Upper lobe of right lung (tissue), 1 donor: ENCODE measurements at regions not wholly inside any gene's neighbourhood (a gene's known extent, or its start where the extent isn't known, plus 50 kb on each side); places are given as distances from the start of the nearest gene placed in this dataset.

Experiments
- ATAC-seq: fragments of 200-7000 bp; cut with Tn5 transposase; one replicate; pipeline ENCODE4 v1.9.1; 2020; ENCODE audit warnings: mild to moderate bottlenecking, moderate library complexity
- DNase-seq: peaks from one replicate; pipeline ENCODE4 v3.0.0-alpha.2; 2020
- H3K27ac ChIP-seq: fragments of 200-600 bp; one replicate; pipeline ENCODE4 v1.8.0; 2022
- H3K27me3 ChIP-seq: fragments of 200-600 bp; one replicate; pipeline ENCODE4 v1.8.0; 2022; ENCODE audit warnings: mild to moderate bottlenecking
- H3K36me3 ChIP-seq: fragments of 200-600 bp; one replicate; pipeline ENCODE4 v1.8.0; 2022
- H3K4me1 ChIP-seq: fragments of 200-600 bp; one replicate; pipeline ENCODE4 v1.8.0; 2022
- H3K4me3 ChIP-seq: fragments of 200-600 bp; one replicate; pipeline ENCODE4 v1.8.0; 2022; ENCODE audit warnings: mild to moderate bottlenecking
- H3K9me3 ChIP-seq: fragments of 200-600 bp; one replicate; pipeline ENCODE4 v1.8.0; 2022
- intact Hi-C: fragments of 100-400 bp; cut with DNase I; formaldehyde crosslinking; loops from one replicate; pipeline ENCODE4 v1.11.0; 2022
- TF ChIP-seq, protein P1 (sequence below): fragments of 200-600 bp; IDR thresholded peaks from one replicate; pipeline ENCODE4 v1.8.0; 2022; ENCODE audit warnings: antibody characterized with exemption
- donor health status: DM: no; HTN: yes; CAD: no; lungs with severe emphysema.

DNA sequence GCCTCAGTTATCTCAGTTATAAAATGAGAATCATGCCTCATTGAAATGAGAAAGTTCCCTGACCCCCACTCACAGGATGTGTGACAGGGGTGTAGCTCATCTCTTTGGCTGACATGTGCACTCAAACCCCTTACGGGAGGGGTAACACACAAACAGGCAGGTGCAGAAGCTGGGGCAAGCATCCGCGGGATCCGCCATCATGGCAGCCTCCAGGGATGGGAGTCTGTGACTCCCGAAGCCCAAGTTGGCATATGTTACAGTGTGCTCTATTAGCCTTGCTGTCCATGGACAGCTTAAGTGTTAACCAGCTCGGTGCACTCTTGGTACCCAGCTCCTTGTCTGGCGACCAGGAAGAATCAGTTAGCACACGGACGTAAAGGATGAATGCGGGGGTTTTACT is 822.7 kb upstream of the SEMA6D start:
- ATAC-seq = no peak
- H3K27ac ChIP-seq = no peak overlapping the region

DNA sequence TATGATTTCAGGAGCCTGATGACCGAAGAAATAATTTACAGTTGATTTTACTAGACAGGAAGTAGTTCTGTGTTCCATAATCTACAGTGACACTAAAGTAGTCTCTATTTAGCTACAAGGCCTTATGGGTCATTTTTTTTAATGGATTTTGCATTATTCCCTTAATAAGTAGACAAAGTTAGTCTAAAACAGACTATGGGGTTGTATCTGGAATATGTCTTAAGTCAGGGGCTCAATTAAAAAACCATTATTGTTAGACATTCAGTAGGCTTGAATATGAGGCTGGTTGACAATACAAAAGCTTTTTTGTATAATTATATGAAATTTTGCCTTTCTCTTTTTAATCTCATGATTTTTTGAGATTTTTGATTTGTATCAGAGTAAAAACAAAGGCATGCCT is 820.0 kb upstream of the SEMA6D start:
- Histone ChIP-seq H3K9me3 (no peaks in the 10 kb centered on the region), H3K27me3 (no peaks in the 10 kb centered on the region), H3K4me1 (no peaks in the 10 kb centered on the region), H3K36me3 (no peaks in the 10 kb centered on the region), H3K4me3 (no peak overlapping the region), H3K27ac (no peak overlapping the region)
- TF ChIP-seq, protein P1, sequence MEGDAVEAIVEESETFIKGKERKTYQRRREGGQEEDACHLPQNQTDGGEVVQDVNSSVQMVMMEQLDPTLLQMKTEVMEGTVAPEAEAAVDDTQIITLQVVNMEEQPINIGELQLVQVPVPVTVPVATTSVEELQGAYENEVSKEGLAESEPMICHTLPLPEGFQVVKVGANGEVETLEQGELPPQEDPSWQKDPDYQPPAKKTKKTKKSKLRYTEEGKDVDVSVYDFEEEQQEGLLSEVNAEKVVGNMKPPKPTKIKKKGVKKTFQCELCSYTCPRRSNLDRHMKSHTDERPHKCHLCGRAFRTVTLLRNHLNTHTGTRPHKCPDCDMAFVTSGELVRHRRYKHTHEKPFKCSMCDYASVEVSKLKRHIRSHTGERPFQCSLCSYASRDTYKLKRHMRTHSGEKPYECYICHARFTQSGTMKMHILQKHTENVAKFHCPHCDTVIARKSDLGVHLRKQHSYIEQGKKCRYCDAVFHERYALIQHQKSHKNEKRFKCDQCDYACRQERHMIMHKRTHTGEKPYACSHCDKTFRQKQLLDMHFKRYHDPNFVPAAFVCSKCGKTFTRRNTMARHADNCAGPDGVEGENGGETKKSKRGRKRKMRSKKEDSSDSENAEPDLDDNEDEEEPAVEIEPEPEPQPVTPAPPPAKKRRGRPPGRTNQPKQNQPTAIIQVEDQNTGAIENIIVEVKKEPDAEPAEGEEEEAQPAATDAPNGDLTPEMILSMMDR = no peak
- no peak for DNase-seq
- intact Hi-C loops = no loop called here
- ATAC-seq = no peak

More for the DNA sequence above, 822.7 kb upstream of the SEMA6D start:
- H3K4me1 ChIP-seq = no peaks in the 10 kb centered on the region
- H3K9me3 ChIP-seq = no peaks in the 10 kb centered on the region
- H3K27me3 ChIP-seq = no peaks in the 10 kb centered on the region
- TF ChIP-seq, protein P1 = no peak
- DNase-seq = no peak
- H3K36me3 ChIP-seq = no peaks in the 10 kb centered on the region
- intact Hi-C loops = no loop called here
- H3K4me3 ChIP-seq = no peak overlapping the region

DNA sequence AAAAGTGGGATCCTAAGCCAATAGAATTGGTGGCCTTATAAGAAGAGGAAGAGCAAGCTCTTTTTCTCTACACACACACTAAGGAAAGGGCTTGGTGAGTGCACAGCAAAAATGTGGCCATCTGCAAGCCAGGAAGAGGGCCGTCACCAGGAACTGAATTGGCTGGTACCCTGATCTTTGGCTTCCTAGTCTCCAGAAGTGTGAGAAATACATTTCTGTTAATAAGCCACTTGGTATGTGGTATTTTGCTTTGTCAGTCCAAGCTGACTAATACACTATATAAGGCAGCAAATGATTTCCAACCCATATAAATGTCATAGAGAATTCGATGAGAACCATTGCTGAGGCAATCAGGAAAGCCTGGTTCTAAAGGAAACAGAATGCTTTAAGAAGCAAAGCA is 816.3 kb upstream of the SEMA6D start:
- no peak overlapping the region for H3K27ac ChIP-seq
- no peaks in the 10 kb centered on the region for H3K9me3 ChIP-seq
- DNase-seq (no peak), ATAC-seq (no peak)
- intact Hi-C loops = no loop called here
- no peak overlapping the region for H3K4me3 ChIP-seq
- H3K36me3 ChIP-seq = no peaks in the 10 kb centered on the region
- TF ChIP-seq, protein P1 = no peak
- H3K27me3 ChIP-seq = no peaks in the 10 kb centered on the region
- no peaks in the 10 kb centered on the region for H3K4me1 ChIP-seq

DNA sequence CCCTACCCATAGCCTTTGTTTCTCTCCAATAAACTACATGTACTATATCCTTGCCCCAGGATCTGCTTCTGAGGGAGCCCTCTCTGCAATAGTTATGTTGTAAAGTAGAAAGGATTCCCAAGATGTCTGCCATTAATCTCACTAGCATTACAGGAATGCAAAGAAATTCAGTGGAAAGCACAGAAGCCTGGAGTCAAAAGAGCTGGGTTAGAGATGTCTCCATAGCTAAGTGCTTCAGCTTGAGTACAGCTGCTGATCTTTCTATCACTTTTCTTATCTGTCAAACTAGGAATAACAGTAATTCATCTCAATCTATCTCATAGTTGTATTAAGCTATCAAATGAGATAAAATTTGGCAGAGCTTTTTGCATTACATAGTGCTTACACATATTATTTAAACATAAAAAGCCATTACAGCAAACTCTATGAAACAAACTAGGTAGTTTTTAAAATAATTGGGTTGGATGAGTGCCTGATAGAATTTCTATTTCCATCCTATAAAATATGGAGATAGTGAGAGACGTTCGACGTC is 799.5 kb upstream of the SEMA6D start:
- intact Hi-C loops = no loop called here
- ATAC-seq (no peak), DNase-seq (no peak)
- TF ChIP-seq, protein P1 = no peak
- Histone ChIP-seq H3K27me3 (no peaks in the 10 kb centered on the region), H3K9me3 (no peaks in the 10 kb centered on the region), H3K4me1 (no peaks in the 10 kb centered on the region), H3K27ac (no peak overlapping the region), H3K36me3 (no peaks in the 10 kb centered on the region), H3K4me3 (no peak overlapping the region)

DNA sequence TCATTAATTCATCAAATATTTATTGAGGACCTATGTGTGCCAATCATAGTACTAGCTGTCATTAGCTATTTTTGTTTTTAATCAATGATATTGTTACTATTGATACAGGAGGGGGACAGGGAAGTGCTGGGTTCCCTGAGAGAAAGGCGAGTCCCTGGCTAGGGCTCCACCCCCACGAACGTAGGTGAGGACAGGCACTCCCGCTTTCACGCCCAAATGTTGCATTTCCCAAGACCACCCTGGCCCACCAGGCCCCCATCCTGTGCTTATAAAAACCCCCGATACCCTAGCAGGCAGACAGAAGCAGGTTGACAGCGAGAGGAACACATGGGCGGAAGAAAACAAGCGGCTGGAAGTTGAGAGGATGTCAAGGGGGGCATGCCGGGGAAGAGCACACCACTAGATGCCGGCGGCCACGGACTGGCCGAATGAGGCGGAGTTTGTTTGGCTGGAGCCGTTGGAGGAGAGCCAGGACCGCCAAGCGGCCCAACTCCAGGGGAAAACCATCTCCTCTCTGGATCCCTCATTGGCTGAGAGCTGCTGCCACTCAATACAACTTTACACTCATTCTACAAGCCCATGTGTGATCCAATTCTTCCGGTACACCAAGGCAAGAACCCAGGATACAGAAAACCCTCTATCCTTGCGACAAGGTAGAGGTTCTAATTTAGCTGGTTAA is 798.7 kb upstream of the SEMA6D start:
- no peak for ATAC-seq
- no peaks in the 10 kb centered on the region for H3K4me1 ChIP-seq

More for the DNA sequence above, 798.7 kb upstream of the SEMA6D start:
- no peaks in the 10 kb centered on the region for H3K36me3 ChIP-seq
- no peak overlapping the region for H3K4me3 ChIP-seq
- DNase-seq = no peak
- H3K27ac ChIP-seq = no peak overlapping the region
- no peaks in the 10 kb centered on the region for H3K9me3 ChIP-seq
- TF ChIP-seq, protein P1 = no peak
- no peaks in the 10 kb centered on the region for H3K27me3 ChIP-seq
- intact Hi-C loops = no loop called here
